HG02840 (cell line): ENCODE measurements at regions not wholly inside any gene's neighbourhood (a gene's known extent, or its start where the extent isn't known, plus 50 kb on each side); places are given as distances from the start of the nearest gene placed in this dataset.

Experiments
- ATAC-seq: cut with Tn5 transposase; IDR thresholded peaks from one replicate; pipeline ENCODE4 v1.9.1; 2021; ENCODE audit warnings: mild to moderate bottlenecking, moderate library complexity, moderate number of reproducible peaks; ENCODE audit not compliant: unreplicated experiment, low FRiP score

GRCh38 chr20:40463171-40463570 lies 225.9 kb downstream of the MAFB start:
- ATAC-seq = no peak

DNA sequence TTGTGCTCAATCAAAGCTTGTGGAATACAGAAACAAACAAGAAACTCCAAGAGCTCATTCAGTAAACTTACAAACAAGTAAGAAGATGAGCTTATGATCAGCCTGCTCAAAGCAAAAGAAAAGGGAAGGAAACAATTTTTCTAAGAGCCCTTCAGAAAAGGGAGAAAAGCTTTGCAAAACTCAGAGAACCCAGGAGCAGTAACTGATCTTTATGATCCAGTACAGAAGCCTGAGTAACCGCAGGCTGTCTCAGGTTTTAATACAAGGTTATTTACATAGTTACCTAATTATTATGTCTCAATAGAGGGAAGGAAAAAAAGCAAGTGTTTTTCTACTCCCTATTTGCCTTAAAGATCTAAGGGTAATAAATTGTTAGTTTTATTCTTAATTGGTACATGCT lies 226.5 kb downstream of the MAFB start:
- ATAC-seq = no peak

GRCh38 chr20:40459299-40459698 lies 229.7 kb downstream of the MAFB start:
- no peak for ATAC-seq

DNA sequence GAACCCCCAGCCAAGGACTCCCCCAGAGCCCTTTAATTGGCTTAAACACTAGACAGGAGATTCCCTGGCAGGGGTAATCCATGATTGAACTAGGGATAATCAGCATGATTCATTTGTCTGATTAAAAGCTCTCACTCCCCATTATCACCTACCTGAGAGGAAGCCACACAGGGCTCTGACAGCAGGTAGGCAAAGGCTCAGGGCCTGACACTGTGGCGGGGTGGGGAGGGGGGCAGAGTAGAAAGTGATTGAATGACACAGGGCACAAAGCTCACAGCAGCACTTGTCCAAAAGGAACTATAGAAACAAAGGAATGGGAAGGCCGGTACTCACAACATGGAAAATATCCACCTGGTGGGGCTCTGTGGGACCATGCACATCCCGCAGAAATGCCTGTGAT lies 231.6 kb downstream of the MAFB start:
- ATAC-seq = no peak

DNA sequence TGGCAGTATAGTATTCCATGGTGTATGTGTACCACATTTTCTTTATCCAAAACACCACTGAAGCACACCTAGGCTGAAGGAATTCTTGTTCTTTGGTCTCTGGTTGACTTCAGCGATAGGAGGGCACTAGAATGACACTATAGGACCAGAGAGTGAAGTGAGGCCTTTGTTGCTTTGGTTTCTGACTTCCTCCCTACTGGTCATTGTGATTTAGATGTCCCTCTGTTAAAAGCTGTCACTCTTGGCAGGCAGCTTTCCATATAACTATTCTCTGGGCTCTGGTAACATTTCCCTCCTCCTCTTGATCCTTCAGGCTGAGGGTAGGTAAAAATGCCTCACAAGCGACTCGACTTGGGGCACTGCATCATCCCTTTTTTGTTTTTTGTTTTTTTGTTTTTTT lies 236.3 kb downstream of the MAFB start:
- ATAC-seq = no peak

DNA sequence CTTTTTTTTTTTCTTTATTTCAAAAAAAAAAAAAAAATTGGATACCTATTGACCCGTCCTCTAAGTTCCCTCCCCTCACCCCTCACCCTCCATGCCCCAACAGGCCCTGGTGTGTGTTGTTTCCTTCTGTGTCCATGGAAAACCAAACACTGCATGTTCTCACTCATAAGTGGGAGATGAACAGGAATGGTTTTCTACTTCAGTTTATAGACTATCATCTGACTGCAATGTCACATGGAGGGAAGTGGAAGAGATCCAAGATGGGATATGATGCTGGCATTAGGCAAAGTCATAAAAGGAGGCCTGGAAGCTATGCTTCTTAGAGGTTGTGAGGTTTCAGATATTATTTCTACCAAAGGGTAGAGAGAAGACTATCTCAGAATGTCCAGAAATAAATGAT lies 237.5 kb downstream of the MAFB start:
- ATAC-seq = no peak

GRCh38 chr20:40449974-40450616 lies 238.9 kb downstream of the MAFB start:
- no peak for ATAC-seq

- no peak for ATAC-seq
Observed at GRCh38 chr20:40449144-40449690, 239.8 kb downstream of the MAFB start.

DNA sequence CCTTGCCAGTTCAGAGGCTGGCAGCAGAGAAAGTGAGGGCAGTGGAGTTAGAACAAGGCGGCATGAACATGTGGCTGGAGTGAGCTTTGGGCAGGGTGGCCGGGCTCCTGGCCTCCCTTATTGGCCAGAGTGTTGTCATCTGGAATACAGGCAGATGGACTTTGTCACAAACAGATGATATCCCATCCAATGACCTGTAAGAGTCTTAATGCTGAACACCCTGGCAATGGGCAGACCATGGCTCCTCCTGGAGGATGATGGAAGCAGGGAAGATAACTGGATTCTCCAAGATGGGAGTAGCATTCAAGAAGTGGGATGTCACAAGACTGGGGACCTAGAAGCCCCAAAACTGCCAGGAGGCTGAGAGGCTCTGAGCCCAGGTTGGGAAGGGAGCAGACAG lies 242.1 kb downstream of the MAFB start:
- no peak for ATAC-seq

DNA sequence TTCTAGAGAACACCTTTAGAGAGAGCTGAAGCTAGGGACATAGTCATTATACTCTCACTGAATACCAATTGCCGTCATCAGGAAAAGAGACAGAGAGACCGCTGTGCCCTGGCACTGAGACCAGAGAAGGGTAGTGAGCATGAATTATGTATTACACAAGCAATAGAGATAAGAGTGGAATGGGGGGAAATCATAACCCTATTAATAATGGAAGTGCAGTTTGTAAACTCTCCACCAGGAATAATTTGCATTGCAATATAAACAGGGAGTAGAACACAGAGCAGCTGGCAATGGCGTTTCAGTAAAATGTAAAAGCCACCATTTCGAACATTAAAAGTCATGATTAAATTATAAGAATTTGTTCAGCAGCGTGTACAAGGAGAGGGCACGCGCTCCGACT lies 244.5 kb downstream of the MAFB start:
- no peak for ATAC-seq

DNA sequence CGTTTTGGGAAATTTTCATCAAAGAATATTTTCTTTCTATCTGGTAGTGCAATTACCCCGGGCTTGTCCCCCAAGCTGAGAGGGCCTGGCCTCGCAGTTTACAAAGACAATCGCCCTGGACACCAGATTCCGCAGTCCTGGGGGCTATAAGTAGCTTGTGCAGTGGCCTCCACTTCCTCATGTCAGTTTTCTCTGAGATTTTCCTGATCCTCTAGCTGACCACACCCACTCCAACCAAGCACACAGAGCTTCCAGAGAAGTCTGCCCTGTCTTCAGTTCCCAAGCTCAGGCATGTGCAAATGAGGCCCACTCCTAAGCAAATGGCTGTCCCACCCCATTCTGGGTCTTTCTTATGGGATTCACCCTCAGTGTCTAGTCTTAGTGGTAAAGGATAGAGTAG lies 245.3 kb downstream of the MAFB start:
- ATAC-seq = no peak

DNA sequence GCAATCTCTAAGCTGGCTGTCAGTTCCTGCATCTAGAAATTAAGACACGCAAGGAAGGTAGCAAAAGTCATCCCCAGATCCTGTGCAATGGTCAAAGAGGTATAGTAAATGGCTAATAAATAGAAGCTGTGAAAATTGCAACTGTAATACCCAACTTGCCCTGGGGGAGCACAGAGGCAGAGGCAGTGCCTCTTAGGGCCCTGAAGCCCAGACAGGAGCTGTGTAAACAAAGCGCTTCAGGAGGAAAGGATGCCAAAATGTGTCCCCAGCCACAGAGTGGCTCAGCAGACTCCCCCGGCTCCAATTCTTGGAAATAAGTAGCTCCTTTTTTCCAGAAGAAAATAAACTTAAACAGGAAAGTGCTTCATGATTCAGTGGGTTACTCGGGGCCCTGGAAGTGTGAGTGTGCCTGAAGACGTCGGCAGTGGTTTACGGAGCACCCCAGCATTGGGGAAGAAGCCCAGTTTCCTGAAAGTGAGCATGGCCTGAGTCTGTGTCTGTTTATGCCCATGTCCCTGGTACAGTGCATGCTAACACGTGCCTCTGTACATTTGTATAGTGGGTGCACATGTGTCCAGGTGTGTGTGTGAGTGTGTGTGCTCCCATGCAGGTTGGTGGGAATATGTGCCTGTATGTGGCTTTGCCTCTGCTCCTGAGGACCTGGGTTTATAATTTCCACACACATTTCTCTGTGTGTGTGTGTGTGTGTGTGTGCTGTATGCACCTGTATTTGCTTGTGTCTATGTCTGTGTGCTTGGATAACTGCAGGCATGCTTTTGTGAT lies 246.7 kb downstream of the MAFB start:
- ATAC-seq = no peak

- ATAC-seq = no peak
Observed at GRCh38 chr20:40441771-40442170, 247.3 kb downstream of the MAFB start.

GRCh38 chr20:40438161-40438830 lies 250.7 kb downstream of the MAFB start:
- ATAC-seq = no peak

- ATAC-seq = no peak
Observed at GRCh38 chr20:40436011-40436410, 253.0 kb downstream of the MAFB start.

- ATAC-seq = no peak
Observed at GRCh38 chr20:40435146-40435895, 253.7 kb downstream of the MAFB start.

GRCh38 chr20:40434122-40434521 lies 254.9 kb downstream of the MAFB start:
- ATAC-seq = no peak

- no peak for ATAC-seq
Observed at GRCh38 chr20:40433341-40433861, 255.6 kb downstream of the MAFB start.

DNA sequence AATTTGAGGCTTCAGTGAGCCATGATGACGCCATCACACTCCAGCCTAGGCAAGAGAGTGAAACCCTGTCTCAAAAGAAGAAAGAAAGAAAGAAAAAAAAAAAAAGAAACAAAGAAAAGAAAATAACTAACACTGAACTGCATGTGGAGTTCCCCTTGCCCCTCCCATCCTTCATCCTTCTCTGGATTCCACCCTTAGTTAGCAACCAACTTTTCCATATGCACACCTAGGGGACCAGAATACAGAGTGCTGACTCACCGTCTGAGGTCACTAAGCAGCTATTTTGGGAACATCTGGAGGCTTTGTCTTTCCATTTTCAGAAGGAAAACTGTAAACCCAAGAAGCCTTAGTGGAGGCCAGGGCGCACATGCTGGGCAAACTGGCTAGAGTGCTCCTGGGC lies 257.4 kb downstream of the MAFB start:
- ATAC-seq = no peak

- ATAC-seq = no peak
Observed at GRCh38 chr20:40431112-40431511, 257.9 kb downstream of the MAFB start.
